ENCODE measurements at regions not wholly inside any gene's neighbourhood (a gene's known extent, or its start where the extent isn't known, plus 50 kb on each side); places are given as distances from the start of the nearest gene placed in this dataset.

GRCh38 chr1:82593561-82593960, 792.8 kb downstream of the ADGRL2 start:
- no peak for DNase-seq
- Histone ChIP-seq H3K4me3 (no peak overlapping the region), H3K27ac (no peak overlapping the region), H3K9me3 (no peaks in the 10 kb centered on the region), H3K4me1 (no peaks in the 10 kb centered on the region), H3K36me3 (no peaks in the 10 kb centered on the region), H3K27me3 (no peaks in the 10 kb centered on the region)
- intact Hi-C loops (cut with DNase I): no loop called here
- ATAC-seq: no peak
- 34% methylated on average over 2 of the region's 2 CpGs for WGBS (ENCODE audit: insufficient coverage, low coverage, low lambda C conversion rate, missing lambda C conversion rate)
- no peak for TF ChIP-seq POLR2A (IDR thresholded peaks at IDR 0.05)
- no peak for TF ChIP-seq CTCF (IDR thresholded peaks at IDR 0.05)

DNA sequence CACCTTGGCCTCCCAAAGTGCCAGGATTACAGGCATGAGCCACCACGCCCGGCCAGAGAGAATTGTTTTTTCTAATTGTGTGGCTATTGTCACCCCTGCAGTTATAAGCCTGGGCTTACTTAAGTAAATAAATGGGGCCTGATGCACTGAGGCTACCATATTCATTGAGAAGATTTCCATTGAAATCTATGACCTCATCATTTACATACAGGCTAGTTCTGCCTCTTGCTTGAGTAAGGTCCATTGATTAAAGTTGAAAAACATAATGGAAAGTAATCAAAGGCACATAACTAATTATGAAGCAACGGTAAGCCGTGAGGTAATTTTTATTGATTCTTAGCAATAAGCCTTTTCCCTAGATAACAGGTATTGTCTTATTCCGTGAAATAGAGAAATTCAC, 788.9 kb downstream of the ADGRL2 start:
- Histone ChIP-seq H3K27me3 (no peaks in the 10 kb centered on the region), H3K4me3 (no peak overlapping the region), H3K9me3 (no peaks in the 10 kb centered on the region), H3K27ac (no peak overlapping the region), H3K36me3 (no peaks in the 10 kb centered on the region), H3K4me1 (no peaks in the 10 kb centered on the region)
- intact Hi-C loops (cut with DNase I): no loop called here
- ATAC-seq (no peak), DNase-seq (no peak)
- no peak for TF ChIP-seq CTCF (IDR thresholded peaks at IDR 0.05)
- TF ChIP-seq POLR2A (IDR thresholded peaks at IDR 0.05): no peak
- WGBS (ENCODE audit: insufficient coverage, low coverage, low lambda C conversion rate, missing lambda C conversion rate): 75% methylated on average over 5 of the region's 5 CpGs

- no peak for DNase-seq
- Histone ChIP-seq H3K4me1 (no peaks in the 10 kb centered on the region), H3K27me3 (no peaks in the 10 kb centered on the region), H3K36me3 (no peaks in the 10 kb centered on the region), H3K27ac (no peak overlapping the region), H3K9me3 (no peaks in the 10 kb centered on the region), H3K4me3 (no peak overlapping the region)
- no peak for TF ChIP-seq POLR2A (IDR thresholded peaks at IDR 0.05)
- no peak for TF ChIP-seq CTCF (IDR thresholded peaks at IDR 0.05)
- ATAC-seq: no peak
- intact Hi-C loops (cut with DNase I): no loop called here
- WGBS (ENCODE audit: insufficient coverage, low coverage, low lambda C conversion rate, missing lambda C conversion rate): 67% methylated on average over 1 of the region's 1 CpG
These were observed 786.6 kb downstream of the ADGRL2 start for GRCh38 chr1:82587371-82587770.

- no peak overlapping the region for H3K27ac ChIP-seq
- no peaks in the 10 kb centered on the region for H3K9me3 ChIP-seq
- no peaks in the 10 kb centered on the region for H3K36me3 ChIP-seq
- ATAC-seq (no peak), DNase-seq (no peak)
- intact Hi-C loops (cut with DNase I): no loop called here
- H3K4me1 ChIP-seq: no peaks in the 10 kb centered on the region
- TF ChIP-seq POLR2A (IDR thresholded peaks at IDR 0.05): no peak
- no peak overlapping the region for H3K4me3 ChIP-seq
- H3K27me3 ChIP-seq: no peaks in the 10 kb centered on the region
These were observed 785.7 kb downstream of the ADGRL2 start for GRCh38 chr1:82586473-82586872.

DNA sequence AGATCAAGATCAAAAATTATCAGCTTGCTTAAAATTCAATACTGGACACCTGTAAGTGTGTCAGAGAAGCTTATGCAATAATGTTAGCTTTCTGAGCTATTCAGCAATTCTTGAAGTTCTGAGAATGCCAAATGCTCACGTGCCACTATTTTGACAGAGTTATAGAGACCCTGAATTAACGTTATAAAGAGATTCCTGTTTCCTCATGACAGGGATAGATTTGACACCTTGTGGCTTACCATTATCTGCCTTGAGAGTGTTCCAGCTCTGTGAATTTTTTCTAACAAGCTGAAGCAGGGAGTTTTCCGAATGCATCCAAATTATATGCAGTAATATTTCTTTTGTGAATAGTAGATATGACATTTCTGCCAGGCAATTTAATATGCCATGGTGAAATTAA, 781.6 kb downstream of the ADGRL2 start:
- no peaks in the 10 kb centered on the region for H3K36me3 ChIP-seq
- no peaks in the 10 kb centered on the region for H3K4me1 ChIP-seq
- 31% methylated on average over 3 of the region's 3 CpGs for whole genome bisulfite sequencing (ENCODE audit: insufficient coverage, low coverage, low lambda C conversion rate, missing lambda C conversion rate)
- no peak for ATAC-seq
- no peak overlapping the region for H3K27ac ChIP-seq
- intact Hi-C loops (cut with DNase I): no loop called here
- TF ChIP-seq POLR2A (IDR thresholded peaks at IDR 0.05) (no peak), CTCF (IDR thresholded peaks at IDR 0.05) (no peak)
- H3K9me3 ChIP-seq: no peaks in the 10 kb centered on the region
- DNase-seq: no peak
- no peaks in the 10 kb centered on the region for H3K27me3 ChIP-seq
- H3K4me3 ChIP-seq: no peak overlapping the region

Measured in right lobe of liver (tissue), 6 donors.